ENCODE measurements at regions not wholly inside any gene's neighbourhood (a gene's known extent, or its start where the extent isn't known, plus 50 kb on each side); places are given as distances from the start of the nearest gene placed in this dataset.

DNA sequence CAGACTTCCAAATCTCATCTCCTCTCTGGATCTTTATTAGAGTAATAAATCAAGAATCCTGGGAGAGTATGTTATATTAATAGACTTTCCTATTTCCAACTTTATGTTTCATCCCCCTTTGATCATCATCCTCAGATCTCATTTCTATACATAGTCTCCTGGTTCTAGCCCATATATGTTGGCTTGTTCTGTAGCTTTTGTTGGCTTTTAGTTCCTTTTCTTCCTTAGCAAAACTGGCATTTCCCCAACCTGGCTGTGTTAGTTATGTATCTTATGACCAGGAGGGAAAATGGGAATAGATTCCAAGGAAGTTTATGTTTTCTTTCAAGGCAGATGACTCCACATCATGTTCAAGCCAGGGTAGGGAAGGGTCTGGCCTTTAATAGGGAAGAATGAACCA is 2464.5 kb downstream of the PCDH9 start:
- TF ChIP-seq CTCF (IDR thresholded peaks at IDR 0.05) (no peak), EP300 (IDR thresholded peaks at IDR 0.05) (no peak)
